ENCODE measurements at regions not wholly inside any gene's neighbourhood (a gene's known extent, or its start where the extent isn't known, plus 50 kb on each side); places are given as distances from the start of the nearest gene placed in this dataset.

- DNase-seq, result no peak
- ATAC-seq (replicated peaks), result no peak
- no peaks in the 10 kb centered on the region for H3K9me3 Mint-ChIP-seq
These were observed 57.5 kb downstream of the OSR1 start for GRCh38 chr2:19300961-19301360.

GRCh38 chr2:19299522-19299921, 58.9 kb downstream of the OSR1 start:
- no peaks in the 10 kb centered on the region for H3K36me3 Mint-ChIP-seq
- peaks cover 0 to 4% of the 10 kb centered on the region in 2 donors for H3K27me3 Mint-ChIP-seq
- DNase-seq (no peak), ATAC-seq (replicated peaks) (no peak)
- no peaks in the 10 kb centered on the region for H3K9me3 Mint-ChIP-seq
- H3K27ac Mint-ChIP-seq, result no peak overlapping the region
- H3K4me3 Mint-ChIP-seq, result no peak overlapping the region
- H3K4me1 Mint-ChIP-seq, result no peaks in the 10 kb centered on the region

More at GRCh38 chr2:19300961-19301360, 57.5 kb downstream of the OSR1 start:
- Mint-ChIP-seq H3K4me3 (no peak overlapping the region), H3K27me3 (no peaks in the 10 kb centered on the region), H3K36me3 (no peaks in the 10 kb centered on the region), H3K4me1 (no peaks in the 10 kb centered on the region), H3K27ac (no peak overlapping the region)

DNA sequence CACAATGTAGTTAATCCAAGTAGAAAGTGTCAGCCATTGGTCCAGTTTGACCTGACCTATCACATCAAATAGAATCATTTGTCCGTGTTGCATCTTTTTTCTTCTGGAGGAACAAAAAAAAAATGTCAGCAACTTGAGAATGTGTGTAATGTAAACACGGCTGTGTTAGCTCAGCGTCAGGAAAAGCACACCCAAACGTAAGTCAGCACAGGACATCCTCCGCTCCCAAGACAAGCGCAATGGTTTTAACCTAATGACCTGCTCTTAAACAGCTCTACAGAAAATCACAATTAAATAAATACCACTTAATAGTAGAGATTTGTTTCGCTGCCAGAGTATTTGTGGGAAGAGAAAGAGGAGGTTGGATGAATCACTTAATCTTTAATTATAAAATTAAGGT, 59.4 kb downstream of the OSR1 start:
- Mint-ChIP-seq H3K9me3 (no peaks in the 10 kb centered on the region), H3K27me3 (peaks cover 0 to 4% of the 10 kb centered on the region in 2 donors), H3K4me1 (no peaks in the 10 kb centered on the region), H3K4me3 (no peak overlapping the region), H3K27ac (no peak overlapping the region), H3K36me3 (no peaks in the 10 kb centered on the region)
- ATAC-seq (replicated peaks) (no peak), DNase-seq (no peak)

GRCh38 chr2:19297716-19298115, 60.7 kb downstream of the OSR1 start:
- Mint-ChIP-seq H3K27me3 (peaks cover 0 to 4% of the 10 kb centered on the region in 2 donors), H3K4me1 (no peaks in the 10 kb centered on the region), H3K36me3 (no peaks in the 10 kb centered on the region), H3K27ac (no peak overlapping the region), H3K4me3 (no peak overlapping the region), H3K9me3 (no peaks in the 10 kb centered on the region)
- no peak for DNase-seq
- no peak for ATAC-seq (replicated peaks)

DNA sequence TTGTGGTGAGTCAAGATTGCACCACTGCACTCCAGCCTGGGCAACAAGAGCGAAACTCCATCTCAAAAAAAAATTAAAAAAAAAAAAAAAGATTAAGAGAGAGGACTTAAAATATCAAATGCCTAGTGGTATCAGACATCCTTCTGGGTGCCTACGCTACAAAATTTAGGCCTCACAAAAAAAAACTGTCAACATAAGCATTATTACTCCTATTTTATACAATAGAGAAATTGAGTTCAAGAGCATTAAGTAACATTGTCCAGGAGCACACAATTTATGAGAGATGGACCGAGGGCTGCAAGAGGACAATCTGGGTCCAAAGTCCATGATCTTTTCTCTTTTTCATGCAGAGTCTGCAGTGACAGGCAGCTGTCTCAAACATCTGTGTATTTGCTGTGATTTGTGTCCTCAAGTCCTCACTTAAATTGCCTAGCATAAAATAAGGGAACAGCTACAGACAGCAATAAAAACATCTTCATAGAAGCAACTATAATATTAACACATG, 62.4 kb downstream of the OSR1 start:
- Mint-ChIP-seq H3K4me3 (no peak overlapping the region), H3K36me3 (no peaks in the 10 kb centered on the region), H3K4me1 (peaks cover 0 to 7% of the 10 kb centered on the region in 2 donors), H3K9me3 (no peaks in the 10 kb centered on the region), H3K27me3 (peaks cover 0 to 4% of the 10 kb centered on the region in 2 donors), H3K27ac (no peak overlapping the region)
- DNase-seq (no peak), ATAC-seq (replicated peaks) (no peak)

DNA sequence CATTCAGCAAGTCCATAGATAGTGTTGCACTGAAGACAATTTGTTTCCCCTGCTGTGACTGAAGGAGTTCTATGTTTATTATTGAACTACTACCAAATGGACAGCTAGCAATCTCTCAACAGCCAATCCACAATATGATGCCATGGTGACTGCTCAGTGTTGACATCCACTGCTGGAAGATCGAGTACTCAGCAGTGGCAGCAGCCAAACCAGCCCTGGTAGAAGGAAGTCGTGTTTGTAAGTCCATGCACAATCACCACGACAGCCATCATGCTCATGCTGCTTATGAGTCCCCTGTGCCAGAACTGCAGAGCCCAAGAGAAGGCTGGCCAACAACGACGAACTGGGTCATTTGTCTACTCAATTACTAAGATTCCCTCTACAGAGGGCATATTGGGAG, 66.4 kb downstream of the OSR1 start:
- H3K36me3 Mint-ChIP-seq, result no peaks in the 10 kb centered on the region
- no peak for ATAC-seq (replicated peaks)
- H3K27ac Mint-ChIP-seq, result no peak overlapping the region
- H3K4me3 Mint-ChIP-seq, result no peak overlapping the region
- H3K4me1 Mint-ChIP-seq, result peaks cover 0 to 7% of the 10 kb centered on the region in 2 donors
- no peaks in the 10 kb centered on the region for H3K9me3 Mint-ChIP-seq
- DNase-seq, result no peak
- peaks cover 0 to 4% of the 10 kb centered on the region in 2 donors for H3K27me3 Mint-ChIP-seq

GRCh38 chr2:19288291-19288690, 70.1 kb downstream of the OSR1 start:
- no peak overlapping the region for H3K4me3 Mint-ChIP-seq
- H3K36me3 Mint-ChIP-seq, result no peaks in the 10 kb centered on the region
- H3K27me3 Mint-ChIP-seq, result no peaks in the 10 kb centered on the region
- peaks cover 0 to 3% of the 10 kb centered on the region in 2 donors for H3K9me3 Mint-ChIP-seq
- DNase-seq (no peak), ATAC-seq (replicated peaks) (no peak)
- H3K4me1 Mint-ChIP-seq, result peaks cover 0 to 7% of the 10 kb centered on the region in 2 donors
- no peak overlapping the region for H3K27ac Mint-ChIP-seq

GRCh38 chr2:19287324-19287723, 71.1 kb downstream of the OSR1 start:
- Mint-ChIP-seq H3K27ac (no peak overlapping the region), H3K9me3 (peaks cover 3% of the 10 kb centered on the region in 2 donors), H3K36me3 (peaks cover 0 to 4% of the 10 kb centered on the region in 2 donors), H3K4me3 (no peak overlapping the region), H3K27me3 (no peaks in the 10 kb centered on the region), H3K4me1 (peaks cover 0 to 4% of the 10 kb centered on the region in 2 donors)
- ATAC-seq (replicated peaks) (no peak), DNase-seq (no peak)

DNA sequence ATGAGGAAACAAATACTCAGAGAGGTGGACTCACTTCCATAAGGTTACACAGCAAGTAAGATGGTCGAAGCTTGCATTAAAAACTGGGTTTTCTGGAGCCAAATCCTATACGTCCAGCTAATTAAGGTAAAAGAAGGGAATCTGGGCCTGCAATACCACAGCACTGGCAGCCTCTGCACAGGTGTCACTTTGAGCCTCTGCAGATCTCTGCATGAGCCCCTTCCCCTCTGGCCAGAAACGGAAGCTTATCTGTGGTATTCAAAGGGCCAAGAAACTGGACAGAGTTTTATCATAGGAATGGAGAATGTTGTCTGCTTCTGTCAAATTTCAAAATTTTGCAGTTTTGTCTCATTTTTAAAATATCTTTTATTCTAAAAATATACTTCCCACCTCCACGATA, 76.1 kb downstream of the OSR1 start:
- Mint-ChIP-seq H3K27ac (no peak overlapping the region), H3K9me3 (peaks cover 11 to 14% of the 10 kb centered on the region in 2 donors), H3K36me3 (peaks cover 4% of the 10 kb centered on the region in 2 donors), H3K4me3 (no peak overlapping the region), H3K4me1 (no peaks in the 10 kb centered on the region), H3K27me3 (peaks cover 0 to 6% of the 10 kb centered on the region in 2 donors)
- no peak for DNase-seq
- ATAC-seq (replicated peaks), result no peak

- no peak overlapping the region for H3K27ac Mint-ChIP-seq
- no peaks in the 10 kb centered on the region for H3K4me1 Mint-ChIP-seq
- H3K27me3 Mint-ChIP-seq, result no peaks in the 10 kb centered on the region
- no peaks in the 10 kb centered on the region for H3K36me3 Mint-ChIP-seq
- DNase-seq (no peak), ATAC-seq (replicated peaks) (no peak)
- peaks cover 5 to 8% of the 10 kb centered on the region in 2 donors for H3K9me3 Mint-ChIP-seq
- no peak overlapping the region for H3K4me3 Mint-ChIP-seq
These were observed 84.0 kb downstream of the OSR1 start for GRCh38 chr2:19274439-19274838.

- DNase-seq (no peak), ATAC-seq (replicated peaks) (no peak)
- no peak overlapping the region for H3K4me3 Mint-ChIP-seq
- no peak overlapping the region for H3K27ac Mint-ChIP-seq
- H3K36me3 Mint-ChIP-seq, result no peaks in the 10 kb centered on the region
- H3K27me3 Mint-ChIP-seq, result no peaks in the 10 kb centered on the region
- no peaks in the 10 kb centered on the region for H3K4me1 Mint-ChIP-seq
- peaks cover 0 to 3% of the 10 kb centered on the region in 2 donors for H3K9me3 Mint-ChIP-seq
These were observed 85.4 kb downstream of the OSR1 start for GRCh38 chr2:19272941-19273470.

DNA sequence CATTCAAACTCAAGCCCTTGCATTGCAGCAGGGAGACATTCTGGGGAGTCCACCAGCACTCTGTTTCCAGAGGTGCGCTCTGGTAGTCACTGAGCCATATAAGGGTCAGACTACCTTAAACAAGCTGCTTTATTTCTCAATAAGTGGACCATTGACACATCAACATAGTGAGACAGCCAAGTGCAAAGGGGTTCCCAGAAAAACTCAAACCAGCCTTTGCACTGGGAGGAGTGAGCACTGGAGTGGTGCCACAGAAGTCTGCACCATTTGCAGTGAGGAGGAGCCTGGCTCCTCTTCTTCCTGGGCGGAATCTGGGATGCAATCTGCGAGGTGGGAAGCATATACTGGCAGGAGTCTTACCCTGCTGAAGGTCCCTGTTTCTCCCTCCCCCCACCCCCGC, 86.4 kb downstream of the OSR1 start:
- Mint-ChIP-seq H3K4me3 (no peak overlapping the region), H3K27me3 (no peaks in the 10 kb centered on the region), H3K27ac (no peak overlapping the region), H3K4me1 (no peaks in the 10 kb centered on the region), H3K9me3 (no peaks in the 10 kb centered on the region), H3K36me3 (no peaks in the 10 kb centered on the region)
- no peak for ATAC-seq (replicated peaks)
- no peak for DNase-seq

GRCh38 chr2:19264852-19265251, 93.6 kb downstream of the OSR1 start:
- peaks cover 0 to 5% of the 10 kb centered on the region in 2 donors for H3K27me3 Mint-ChIP-seq
- no peaks in the 10 kb centered on the region for H3K36me3 Mint-ChIP-seq
- DNase-seq (no peak), ATAC-seq (replicated peaks) (no peak)
- no peaks in the 10 kb centered on the region for H3K4me1 Mint-ChIP-seq
- no peak overlapping the region for H3K27ac Mint-ChIP-seq
- H3K4me3 Mint-ChIP-seq, result no peak overlapping the region
- H3K9me3 Mint-ChIP-seq, result no peaks in the 10 kb centered on the region

DNA sequence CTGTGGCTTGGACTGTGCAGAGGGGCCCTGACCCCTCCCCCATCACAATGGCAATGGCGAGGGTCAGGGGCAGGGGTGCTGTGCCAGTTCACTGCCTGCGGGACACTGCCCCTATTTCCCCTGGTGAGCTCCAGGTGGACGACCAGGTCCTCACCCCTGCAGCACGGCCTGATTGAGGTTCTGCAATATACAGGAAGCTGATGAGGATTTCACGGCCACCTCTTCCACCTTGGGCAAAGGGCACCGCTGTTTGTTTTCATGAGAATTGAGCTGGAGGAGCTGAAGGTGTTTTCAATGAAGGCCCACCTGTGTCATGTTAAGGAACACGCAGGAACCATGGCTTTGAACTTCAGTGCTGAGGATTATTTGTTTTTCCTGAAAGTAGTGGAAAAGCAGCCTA, 96.3 kb downstream of the OSR1 start:
- ATAC-seq (replicated peaks), result no peak
- no peak overlapping the region for H3K27ac Mint-ChIP-seq

DNA sequence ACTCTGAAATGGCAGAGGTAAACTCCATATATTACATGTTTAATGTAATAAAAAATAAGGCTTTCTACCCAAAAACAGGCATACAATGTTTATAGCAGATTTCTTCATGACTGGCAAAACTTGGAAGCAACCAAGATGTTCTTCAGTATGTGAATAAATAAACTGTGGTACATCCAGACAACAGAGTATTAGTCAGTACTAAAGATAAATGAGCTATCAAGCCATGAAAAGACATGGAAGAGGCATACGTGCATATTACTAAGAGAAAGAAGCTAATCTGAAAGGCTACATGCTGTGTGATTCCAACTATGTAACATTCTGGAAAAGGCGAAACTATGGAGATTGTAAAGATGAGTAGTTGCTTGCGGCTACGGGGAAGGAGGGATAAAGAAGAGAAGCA, 97.4 kb downstream of the OSR1 start:
- Mint-ChIP-seq H3K27me3 (peaks cover 4 to 5% of the 10 kb centered on the region in 2 donors), H3K27ac (no peak overlapping the region), H3K4me3 (no peak overlapping the region), H3K36me3 (no peaks in the 10 kb centered on the region), H3K4me1 (no peaks in the 10 kb centered on the region), H3K9me3 (peaks cover 2 to 4% of the 10 kb centered on the region in 2 donors)
- DNase-seq, result no peak
- ATAC-seq (replicated peaks), result no peak

More for the DNA sequence above, 96.3 kb downstream of the OSR1 start:
- H3K4me1 Mint-ChIP-seq, result no peaks in the 10 kb centered on the region
- H3K4me3 Mint-ChIP-seq, result no peak overlapping the region
- peaks cover 2 to 4% of the 10 kb centered on the region in 2 donors for H3K9me3 Mint-ChIP-seq
- peaks cover 4 to 5% of the 10 kb centered on the region in 2 donors for H3K27me3 Mint-ChIP-seq
- no peaks in the 10 kb centered on the region for H3K36me3 Mint-ChIP-seq
- DNase-seq, result no peak
